ENCODE measurements at regions not wholly inside any gene's neighbourhood (a gene's known extent, or its start where the extent isn't known, plus 50 kb on each side); places are given as distances from the start of the nearest gene placed in this dataset.

DNA sequence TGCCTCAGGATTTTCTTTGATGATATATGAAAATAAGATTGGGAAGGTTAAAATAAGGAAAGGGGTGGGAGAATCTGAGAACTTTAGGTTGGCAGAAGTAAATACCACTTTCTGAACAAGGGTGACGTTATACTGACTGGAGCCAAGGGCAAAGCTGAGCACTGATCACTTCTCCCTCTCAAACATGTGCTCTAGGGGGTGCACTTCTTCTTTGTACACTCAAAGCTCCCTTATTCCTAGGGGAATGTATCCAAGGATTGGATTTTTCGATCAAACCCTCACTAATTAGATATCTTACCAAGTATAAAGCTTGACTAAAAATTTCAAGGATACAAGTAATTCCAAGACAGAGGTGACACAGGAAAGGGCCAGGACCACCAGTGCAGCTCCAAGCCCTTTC lies 243.9 kb upstream of the UMPS start:
- POLR2A ChIA-PET = no interaction called here
- Histone ChIP-seq H3K9me3 (replicated peaks; ENCODE audit: control insufficient read depth, insufficient read depth, low read length) (no peaks in the 10 kb centered on the region), H2AFZ (ENCODE audit: low read depth, low read length) (no peak overlapping the region), H3K4me1 (ENCODE audit: control insufficient read depth, extremely low read depth, insufficient read depth, low read length) (no peaks in the 10 kb centered on the region), H3K27me3 (ENCODE audit: control insufficient read depth in 2 of 2, insufficient read depth in 2 of 2, low read length in 2 of 2) (no peaks in the 10 kb centered on the region), H3K9ac (replicated peaks; ENCODE audit: extremely low read depth, insufficient read depth, low read length) (no peak overlapping the region), H3K79me2 (ENCODE audit: control insufficient read depth, insufficient read depth, low read length) (no peaks in the 10 kb centered on the region), H3K4me2 (ENCODE audit: insufficient read depth, low read length) (no peak overlapping the region), H3K27ac (ENCODE audit: insufficient read depth, low read depth, low read length) (no peak overlapping the region), H3K36me3 (ENCODE audit: control insufficient read depth in 2 of 2, extremely low read depth in 1 of 2, insufficient read depth in 2 of 2, low read length in 2 of 2) (no peaks in the 10 kb centered on the region), H3K9me1 (replicated peaks; ENCODE audit: control insufficient read depth, extremely low read depth, insufficient read depth, low read length) (no peaks in the 10 kb centered on the region), H3K4me3 (replicated peaks in 1 of 3; ENCODE audit: insufficient read depth in 1 of 3, low read depth in 1 of 3, low read length in 3 of 3) (no peak overlapping the region), H4K20me1 (replicated peaks; ENCODE audit: control insufficient read depth, extremely low read depth, insufficient read depth, low read length) (no peaks in the 10 kb centered on the region)
- TF ChIP-seq, protein P1, sequence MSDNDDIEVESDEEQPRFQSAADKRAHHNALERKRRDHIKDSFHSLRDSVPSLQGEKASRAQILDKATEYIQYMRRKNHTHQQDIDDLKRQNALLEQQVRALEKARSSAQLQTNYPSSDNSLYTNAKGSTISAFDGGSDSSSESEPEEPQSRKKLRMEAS (IDR thresholded peaks at IDR 0.05; ENCODE audit: insufficient read depth, insufficient read length) = no peak
- no peak for TF ChIP-seq MYC (IDR thresholded peaks at IDR 0.05; ENCODE audit: low read depth, low read length)
- TF ChIP-seq FOS (IDR thresholded peaks at IDR 0.05; ENCODE audit: borderline replicate concordance, insufficient read depth, low read length) = no peak
- TF ChIP-seq GATA2 (IDR thresholded peaks at IDR 0.05; ENCODE audit: insufficient read depth, insufficient read length, low read depth, low read length) = no peak
- no peak for TF ChIP-seq POLR2AphosphoS5 (IDR thresholded peaks at IDR 0.05; ENCODE audit: insufficient read depth, low read depth, low read length)
- TF ChIP-seq POLR2A (IDR thresholded peaks at IDR 0.05; ENCODE audit: low read depth, low read length) = no peak
- TF ChIP-seq JUN (IDR thresholded peaks at IDR 0.05; ENCODE audit: borderline replicate concordance, insufficient read depth, insufficient read length, low read depth) = no peak
- dilution Hi-C loops (cut with MboI; ENCODE audit: extremely low pct_ligation_motif_present, low sequenced_read_pairs) (no loop called here), intact Hi-C loops (cut with micrococcal nuclease) (no loop called here)
- CTCF ChIA-PET = interaction anchor here (0.8 to 2.1 kb wide), 4 partner anchors 13 to 135 kb away, joined by 3 to 11 read pairs (median 6); no protein-coding TSS in a partner anchor
- FAIRE-seq = no peak
- DNase-seq (ENCODE audit: low read depth, low spot score) = no peak
- BruUV-seq (replicated peaks) = no TSS peak

DNA sequence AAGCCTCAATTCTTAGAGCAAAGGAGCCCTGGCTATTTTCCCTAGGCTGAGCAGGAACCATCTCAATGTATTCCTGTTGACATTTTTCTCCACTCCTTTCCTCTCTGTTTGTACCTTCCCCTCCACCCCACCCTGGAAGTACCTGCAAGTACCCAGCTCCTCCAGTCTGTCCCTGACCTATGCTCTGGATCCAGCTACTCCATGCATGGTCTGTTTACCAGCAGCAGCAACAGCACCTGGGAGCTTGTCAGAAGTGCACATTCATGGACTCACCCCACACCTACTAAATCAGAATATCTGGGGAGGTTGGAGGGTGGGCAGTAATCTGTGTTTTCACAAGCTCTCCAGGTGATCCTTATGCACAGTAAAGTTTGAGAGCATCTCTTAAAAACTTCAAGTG lies 240.7 kb upstream of the UMPS start:
- no peaks in the 10 kb centered on the region for H3K4me1 ChIP-seq (ENCODE audit: control insufficient read depth, extremely low read depth, insufficient read depth, low read length)
- H4K20me1 ChIP-seq (replicated peaks; ENCODE audit: control insufficient read depth, extremely low read depth, insufficient read depth, low read length) = no peaks in the 10 kb centered on the region
- H3K9ac ChIP-seq (replicated peaks; ENCODE audit: extremely low read depth, insufficient read depth, low read length) = no peak overlapping the region
- TF ChIP-seq MYC (IDR thresholded peaks at IDR 0.05; ENCODE audit: low read depth, low read length) (no peak), JUN (IDR thresholded peaks at IDR 0.05; ENCODE audit: borderline replicate concordance, insufficient read depth, insufficient read length, low read depth) (no peak)
- ChIA-PET POLR2A (no interaction called here), CTCF (interaction anchor here (0.9 to 1.6 kb wide), 2 partner anchors 61 to 76 kb away, joined by 3 to 6 read pairs; no protein-coding TSS in a partner anchor)
- FAIRE-seq = no peak
- dilution Hi-C loops (cut with MboI; ENCODE audit: extremely low pct_ligation_motif_present, low sequenced_read_pairs) (no loop called here), intact Hi-C loops (cut with micrococcal nuclease) (no loop called here)
- H3K9me3 ChIP-seq (replicated peaks; ENCODE audit: control insufficient read depth, insufficient read depth, low read length) = no peaks in the 10 kb centered on the region
- no peaks in the 10 kb centered on the region for H3K79me2 ChIP-seq (ENCODE audit: control insufficient read depth, insufficient read depth, low read length)
- no peak overlapping the region for H3K4me2 ChIP-seq (ENCODE audit: insufficient read depth, low read length)
- no peak overlapping the region for H3K27ac ChIP-seq (ENCODE audit: insufficient read depth, low read depth, low read length)
- no peaks in the 10 kb centered on the region for H3K9me1 ChIP-seq (replicated peaks; ENCODE audit: control insufficient read depth, extremely low read depth, insufficient read depth, low read length)
- H2AFZ ChIP-seq (ENCODE audit: low read depth, low read length) = no peak overlapping the region
- no TSS peak for BruUV-seq (replicated peaks)
- H3K36me3 ChIP-seq (ENCODE audit: control insufficient read depth in 2 of 2, extremely low read depth in 1 of 2, insufficient read depth in 2 of 2, low read length in 2 of 2) = no peaks in the 10 kb centered on the region
- no peaks in the 10 kb centered on the region for H3K27me3 ChIP-seq (ENCODE audit: control insufficient read depth in 2 of 2, insufficient read depth in 2 of 2, low read length in 2 of 2)
- no peak overlapping the region for H3K4me3 ChIP-seq (replicated peaks in 1 of 3; ENCODE audit: insufficient read depth in 1 of 3, low read depth in 1 of 3, low read length in 3 of 3)
- no peak for DNase-seq (ENCODE audit: low read depth, low spot score)
